H1 (cell line): ENCODE measurements at regions not wholly inside any gene's neighbourhood (a gene's known extent, or its start where the extent isn't known, plus 50 kb on each side); places are given as distances from the start of the nearest gene placed in this dataset.

ENCODE experiments used
- CTCF ChIA-PET: fragments of 300-600 bp; sonication (Branson Sonifier 250); formaldehyde crosslinking; loops from one replicate; lab custom pipeline; 2021; ENCODE audit not compliant: partially characterized antibody; lab: Charles Lee
- POLR2A ChIA-PET: fragments of 300-600 bp; sonication (Branson Sonifier 250); formaldehyde crosslinking; loops from one replicate; lab custom pipeline; 2021; ENCODE audit warnings: inconsistent platforms; ENCODE audit not compliant: partially characterized antibody; lab: Charles Lee
- DNase-seq, 2 experiments: peaks; one replicate each; pipeline versions ENCODE4 v3.0.0 to v3.0.0-alpha.2; 2010 to 2022; ENCODE audit warnings: low spot score in 2 of 2, low read depth in 1 of 2, mixed read lengths in 1 of 2
- FAIRE-seq: peaks from 2 replicates; lab custom pipeline; 2011; peaks lifted over from hg19 to GRCh38; lab: Jason Lieb, UNC
- H2AFZ ChIP-seq: 2 replicates; pipeline ENCODE4 v1.8.1; 2012; ENCODE audit warnings: low read length, inconsistent platforms
- H2AK5ac ChIP-seq: 2 replicates; pipeline ENCODE4 v1.6.1; 2013; ENCODE audit warnings: low read depth, low read length
- H2BK120ac ChIP-seq: replicated peaks from 2 replicates; pipeline ENCODE3; 2013; ENCODE audit warnings: low read depth, low read length, inconsistent platforms
- H2BK12ac ChIP-seq: 2 replicates; pipeline ENCODE4 v1.6.1; 2013; ENCODE audit warnings: low read depth, low read length
- H2BK15ac ChIP-seq: 2 replicates; pipeline ENCODE4 v1.6.1; 2013; ENCODE audit warnings: low read length
- H2BK20ac ChIP-seq: 2 replicates; pipeline ENCODE4 v1.6.1; 2013; ENCODE audit warnings: low read length
- H2BK5ac ChIP-seq: 2 replicates; pipeline ENCODE4 v1.6.1; 2013; ENCODE audit warnings: low read depth, low read length
- H3K14ac ChIP-seq: 2 replicates; pipeline ENCODE4 v1.6.1; 2013; ENCODE audit warnings: inconsistent platforms; ENCODE audit not compliant: insufficient read length
- H3K18ac ChIP-seq: 2 replicates; pipeline ENCODE4 v1.6.1; 2013; ENCODE audit warnings: low read length; ENCODE audit errors: extremely low read depth
- H3K23ac ChIP-seq: 2 replicates; pipeline ENCODE4 v1.6.1; 2013; ENCODE audit warnings: inconsistent platforms; ENCODE audit not compliant: insufficient read length
- H3K23me2 ChIP-seq: 2 replicates; pipeline ENCODE4 v1.6.1; 2013; ENCODE audit warnings: low read depth, low read length
- H3K27ac ChIP-seq: 2 replicates; pipeline ENCODE4 v1.6.1; 2011; ENCODE audit warnings: low read depth, low read length, inconsistent platforms
- H3K27me3 ChIP-seq, 4 experiments: replicated peaks in 1 of 4; 1 replicate in 1 of 4; 2 replicates in 3 of 4; pipeline versions ENCODE4 v1.6.1 to v1.8.1; 2011 to 2013; ENCODE audit warnings: low read length in 3 of 4, mild to moderate bottlenecking in 3 of 4, inconsistent platforms in 2 of 4, mixed read lengths in 2 of 4, moderate library complexity in 1 of 4; ENCODE audit not compliant: control insufficient read depth in 3 of 4, insufficient read depth in 3 of 4; ENCODE audit errors: extremely low read depth in 1 of 4
- H3K36me3 ChIP-seq, 4 experiments: 2 replicates each; pipeline versions ENCODE4 v1.6.1 to v1.8.1; 2011 to 2013; ENCODE audit warnings: mild to moderate bottlenecking in 4 of 4, low read length in 3 of 4, moderate library complexity in 2 of 4, control low read depth in 1 of 4, inconsistent platforms in 1 of 4; ENCODE audit not compliant: insufficient read depth in 4 of 4, control insufficient read depth in 2 of 4
- H3K4ac ChIP-seq: replicated peaks from 2 replicates; pipeline ENCODE3; 2013; ENCODE audit warnings: low read length, low read depth, mixed read lengths, inconsistent platforms; ENCODE audit not compliant: insufficient read length
- H3K4me1 ChIP-seq, 4 experiments: replicated peaks in 1 of 4; 1 replicate in 1 of 4; 2 replicates in 3 of 4; pipeline versions ENCODE4 v1.6.1 to v1.8.1; 2011 to 2013; ENCODE audit warnings: low read length in 3 of 4, inconsistent platforms in 2 of 4, mixed read lengths in 1 of 4; ENCODE audit not compliant: insufficient read depth in 4 of 4, control insufficient read depth in 3 of 4
- H3K4me2 ChIP-seq, 2 experiments: 2 replicates each; pipeline versions ENCODE4 v1.6.1 to v1.8.1; 2011 to 2013; ENCODE audit warnings: low read depth in 2 of 2, low read length in 2 of 2, control low read depth in 1 of 2, inconsistent platforms in 1 of 2, mild to moderate bottlenecking in 1 of 2; ENCODE audit not compliant: insufficient read depth in 1 of 2
- H3K4me3 ChIP-seq, 4 experiments: fragments of 200-600, 300-600 bp in 1 of 4; sonication (generic), shearing (Covaris generic), sonication (Bioruptor Twin) in 1 of 4; 2 replicates each; pipeline versions ENCODE4 v1.5.1 to v1.8.1; 2011 to 2016; ENCODE audit warnings: low read length in 4 of 4, low read depth in 3 of 4, control low read depth in 2 of 4, inconsistent platforms in 2 of 4, mild to moderate bottlenecking in 2 of 4, mixed read lengths in 1 of 4, moderate library complexity in 1 of 4; ENCODE audit not compliant: insufficient read depth in 2 of 4; ENCODE audit errors: extremely low read depth in 1 of 4
- H3K56ac ChIP-seq: replicated peaks from 2 replicates; pipeline ENCODE3; 2013; ENCODE audit warnings: low read depth, mild to moderate bottlenecking, mixed read lengths, low read length, inconsistent platforms; ENCODE audit not compliant: insufficient read length
- H3K79me1 ChIP-seq: 2 replicates; pipeline ENCODE4 v1.6.1; 2013; ENCODE audit warnings: low read depth, low read length, control low read depth
- H3K79me2 ChIP-seq, 2 experiments: 2 replicates each; pipeline versions ENCODE4 v1.6.1 to v1.8.1; 2012 to 2013; ENCODE audit warnings: low read length in 2 of 2, mild to moderate bottlenecking in 2 of 2, inconsistent platforms in 1 of 2; ENCODE audit not compliant: insufficient read depth in 2 of 2, control insufficient read depth in 1 of 2
- H3K9ac ChIP-seq, 4 experiments: replicated peaks in 1 of 4; 1 replicate in 1 of 4; 2 replicates in 3 of 4; pipeline versions ENCODE4 v1.6.1 to v1.8.1; 2011 to 2013; ENCODE audit warnings: low read depth in 3 of 4, low read length in 3 of 4, control low read depth in 2 of 4, mild to moderate bottlenecking in 2 of 4, moderate library complexity in 2 of 4, inconsistent platforms in 1 of 4; ENCODE audit errors: extremely low read depth in 1 of 4
- H3K9me3 ChIP-seq, 2 experiments: 2 replicates each; pipeline versions ENCODE4 v1.6.1 to v1.8.1; 2012 to 2013; ENCODE audit warnings: mild to moderate bottlenecking in 2 of 2, moderate library complexity in 2 of 2, control low read depth in 1 of 2, inconsistent platforms in 1 of 2, low read depth in 1 of 2, low read length in 1 of 2, mixed read lengths in 1 of 2; ENCODE audit not compliant: insufficient read depth in 2 of 2
- H4K20me1 ChIP-seq, 2 experiments: replicated peaks in 1 of 2; 2 replicates each; pipeline versions ENCODE3 to v1.8.1; 2011 to 2013; ENCODE audit warnings: inconsistent platforms in 2 of 2, low read length in 2 of 2, mild to moderate bottlenecking in 1 of 2; ENCODE audit not compliant: insufficient read depth in 2 of 2, control insufficient read depth in 1 of 2
- H4K5ac ChIP-seq: 2 replicates; pipeline ENCODE4 v1.6.1; 2013; ENCODE audit warnings: low read length, low read depth, mixed read lengths, inconsistent platforms; ENCODE audit not compliant: insufficient read length
- H4K8ac ChIP-seq: 2 replicates; pipeline ENCODE4 v1.8.0; 2013; ENCODE audit warnings: mild to moderate bottlenecking, moderate library complexity, low read length, inconsistent platforms; ENCODE audit not compliant: insufficient read depth; ENCODE audit errors: extremely low read depth
- H4K91ac ChIP-seq: replicated peaks from 2 replicates; pipeline ENCODE3; 2013; ENCODE audit warnings: low read length, mixed read lengths, inconsistent platforms; ENCODE audit not compliant: insufficient read length
- BRCA1 ChIP-seq: IDR thresholded peaks from 2 replicates; pipeline ENCODE4 v1.6.1; 2012; ENCODE audit warnings: low read depth, low read length, improper control_type of control experiment
- EP300 ChIP-seq, 2 experiments: IDR thresholded peaks; 1 replicate in 1 of 2; 2 replicates in 1 of 2; pipeline ENCODE4 v1.6.1; 2011 to 2012; ENCODE audit warnings: low read depth in 2 of 2, low read length in 2 of 2, mild to moderate bottlenecking in 2 of 2, borderline replicate concordance in 1 of 2, inconsistent platforms in 1 of 2, moderate library complexity in 1 of 2
- HDAC6 ChIP-seq: IDR thresholded peaks from one replicate; pipeline ENCODE4 v1.7.1; 2012; ENCODE audit warnings: low read depth, mild to moderate bottlenecking, inconsistent platforms, low read length, moderate library complexity
- KDM4A ChIP-seq: IDR thresholded peaks from one replicate; pipeline ENCODE4 v1.7.1; 2012; ENCODE audit warnings: low read depth, mild to moderate bottlenecking, moderate library complexity, low read length, inconsistent platforms; ENCODE audit not compliant: severe bottlenecking
- NRF1 ChIP-seq: IDR thresholded peaks from 2 replicates; pipeline ENCODE4 v1.6.1; 2011; ENCODE audit warnings: mild to moderate bottlenecking, low read depth, low read length, improper control_type of control experiment
- PHF8 ChIP-seq: fragments of 200-600 bp; sonication (generic); conservative IDR thresholded peaks from 2 replicates; pipeline ENCODE4 v1.7.1; 2012; ENCODE audit warnings: low read depth, mild to moderate bottlenecking, inconsistent platforms, low read length, moderate library complexity
- RFX5 ChIP-seq: IDR thresholded peaks from 2 replicates; pipeline ENCODE4 v1.6.1; 2011; ENCODE audit warnings: low read depth, low read length, improper control_type of control experiment, borderline replicate concordance
- RNF2 ChIP-seq: fragments of 200-900, 300-1000 bp; sonication (generic); IDR thresholded peaks from 2 replicates; pipeline ENCODE4 v1.7.1; 2016; ENCODE audit warnings: borderline replicate concordance, low read depth, mild to moderate bottlenecking, antibody characterized with exemption, low read length; ENCODE audit not compliant: poor library complexity, severe bottlenecking; ENCODE audit errors: missing control alignments
- SIN3A ChIP-seq, 2 experiments: IDR thresholded peaks in 1 of 2; conservative IDR thresholded peaks in 1 of 2; 2 replicates each; pipeline ENCODE4 v1.6.1; 2011 to 2012; ENCODE audit warnings: low read length in 2 of 2, improper control_type of control experiment in 1 of 2, low read depth in 1 of 2, mild to moderate bottlenecking in 1 of 2
- SIRT6 ChIP-seq: IDR thresholded peaks from one replicate; pipeline ENCODE4 v1.7.1; 2012; ENCODE audit warnings: low read length, inconsistent platforms
- SP1 ChIP-seq: IDR thresholded peaks from 2 replicates; pipeline ENCODE4 v1.6.1; 2011; ENCODE audit warnings: low read depth, low read length
- SP4 ChIP-seq: IDR thresholded peaks from 2 replicates; pipeline ENCODE4 v1.6.1; 2012; ENCODE audit warnings: low read length, inconsistent platforms
- SRF ChIP-seq: IDR thresholded peaks from 2 replicates; pipeline ENCODE4 v1.6.1; 2011; ENCODE audit warnings: mild to moderate bottlenecking, low read depth, low read length, moderate library complexity
- WGBS, 2 experiments: shearing (Covaris generic) in 1 of 2; methylation state at CpG; one replicate each; pipeline versions ENCODE4 v1.1.6 to v1.1.7; 2013 to 2015; ENCODE audit warnings: low lambda C conversion rate in 2 of 2, mixed read lengths in 2 of 2, inconsistent platforms in 1 of 2, low coverage in 1 of 2, missing lambda C conversion rate in 1 of 2; ENCODE audit not compliant: insufficient replicate concordance in 2 of 2, insufficient coverage in 1 of 2, insufficient read length in 1 of 2; ENCODE audit errors: extremely low coverage in 1 of 2, missing lambda C conversion rate in 1 of 2; 5-methylcytosine and 5-hydroxymethylcytosine counted together

DNA sequence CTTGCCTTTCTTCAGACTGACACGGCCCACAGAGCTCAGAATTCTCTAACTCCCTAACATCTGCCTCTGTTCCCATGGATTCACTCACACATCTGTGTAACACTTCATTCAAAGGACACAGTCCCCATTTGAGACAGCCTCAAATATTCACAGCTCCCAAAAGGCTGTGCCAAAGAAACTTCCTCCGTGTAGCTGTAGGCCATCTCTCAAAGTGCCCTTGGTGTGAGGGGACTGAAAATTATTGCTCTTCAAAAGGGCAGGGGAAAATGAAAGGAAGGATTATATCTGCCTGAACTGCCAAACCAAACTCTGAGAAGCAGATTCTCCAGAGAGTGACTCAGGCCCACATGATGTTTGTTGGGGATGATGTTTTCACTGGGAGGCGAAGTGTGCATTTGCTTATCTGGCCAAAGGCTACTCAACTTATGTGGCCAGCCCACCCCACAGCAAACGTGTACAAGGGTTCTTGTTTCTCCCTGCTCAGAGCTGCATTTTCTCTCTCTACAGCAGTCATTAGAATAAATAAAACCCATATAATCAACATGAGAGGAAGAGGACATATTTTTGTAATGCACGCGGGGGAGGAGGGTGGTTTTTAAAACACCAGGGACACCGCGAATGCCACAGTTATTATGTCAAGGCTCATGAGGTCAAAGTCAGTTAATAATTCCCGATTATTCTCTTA lies 302.4 kb upstream of the NFE2L3 start:
- no peak overlapping the region for H2BK5ac ChIP-seq
- H3K14ac ChIP-seq: no peak overlapping the region
- H4K91ac ChIP-seq: no peak overlapping the region
- no peak overlapping the region for H3K9ac ChIP-seq
- H3K36me3 ChIP-seq: no peaks in the 10 kb centered on the region
- H3K4me1 ChIP-seq: peaks cover 0 to 5% (median 2%) of the 10 kb centered on the region in 4 experiments; a peak in 3 of 7 replicates
- ChIA-PET CTCF (interaction anchor here (0.6 to 4.7 kb wide), 11 partner anchors 9 to 458 kb away, joined by 3 to 40 read pairs (median 5); no protein-coding TSS in a partner anchor), POLR2A (no interaction called here)
- no peaks in the 10 kb centered on the region for H3K79me1 ChIP-seq
- no peaks in the 10 kb centered on the region for H3K9me3 ChIP-seq
- no peak overlapping the region for H3K4me2 ChIP-seq
- H3K27me3 ChIP-seq: peaks cover 16 to 30% (median 24%) of the 10 kb centered on the region in 4 experiments; a peak in 6 of 7 replicates
- FAIRE-seq (no peak), DNase-seq (no peak)
- H3K27ac ChIP-seq: no peak overlapping the region
- H2BK15ac ChIP-seq: no peak overlapping the region
- H3K23me2 ChIP-seq: peaks cover 8% of the 10 kb centered on the region; the same call in 1 of the 2 replicates
- no peak overlapping the region for H2AK5ac ChIP-seq
- H3K4ac ChIP-seq: no peak overlapping the region
- H3K23ac ChIP-seq: no peak overlapping the region
- no peak overlapping the region for H3K18ac ChIP-seq
- no peak overlapping the region for H3K4me3 ChIP-seq
- no peak overlapping the region for H2BK20ac ChIP-seq
- no peak overlapping the region for H4K5ac ChIP-seq
- no peak overlapping the region for H4K8ac ChIP-seq
- no peak overlapping the region for H3K56ac ChIP-seq
- H3K79me2 ChIP-seq: no peaks in the 10 kb centered on the region
- no peaks in the 10 kb centered on the region for H4K20me1 ChIP-seq
- no peak overlapping the region for H2BK120ac ChIP-seq
- H2AFZ ChIP-seq: no peak overlapping the region
- 84% methylated on average over 9 of the region's 9 CpGs; no CpG with 5 or more reads in 1 of the 2 experiments for WGBS, 2 experiments
- no peak overlapping the region for H2BK12ac ChIP-seq
- TF ChIP-seq SP4: no peak
- no peak for TF ChIP-seq HDAC6
- no peak for TF ChIP-seq BRCA1
- no peak for TF ChIP-seq KDM4A
- TF ChIP-seq PHF8: no peak
- no peak for TF ChIP-seq SIN3A (conservative IDR thresholded peaks at IDR 0.05 in 1 of 2, IDR thresholded peaks at IDR 0.05 in 1 of 2; ENCODE audit: low read depth in 1 of 2, low read length in 2 of 2)
- TF ChIP-seq SIRT6: no peak
- TF ChIP-seq EP300 (IDR thresholded peaks at IDR 0.05; ENCODE audit: borderline replicate concordance in 1 of 2, low read depth in 2 of 2, low read length in 2 of 2): no peak
- TF ChIP-seq SRF: no peak
- TF ChIP-seq RFX5: no peak
- TF ChIP-seq RNF2: no peak
- TF ChIP-seq SP1: no peak
- TF ChIP-seq NRF1: no peak
